ENCODE measurements at regions not wholly inside any gene's neighbourhood (a gene's known extent, or its start where the extent isn't known, plus 50 kb on each side); places are given as distances from the start of the nearest gene placed in this dataset.

GRCh38 chr4:85372966-85373365, 102.0 kb upstream of the ARHGAP24 start:
- WGBS (ENCODE audit: insufficient coverage, low coverage, missing lambda C conversion rate) = 0% methylated on average over 4 of the region's 4 CpGs
- no TSS peak for BruUV-seq (replicated peaks)
- Histone ChIP-seq H3K27me3 (ENCODE audit: control insufficient read depth in 2 of 2, insufficient read depth in 2 of 2, low read length in 2 of 2) (no peaks in the 10 kb centered on the region), H3K36me3 (ENCODE audit: control insufficient read depth, insufficient read depth, low read length) (no peaks in the 10 kb centered on the region), H3K79me2 (ENCODE audit: control insufficient read depth, insufficient read depth, low read length) (no peaks in the 10 kb centered on the region), H4K20me1 (replicated peaks; ENCODE audit: control insufficient read depth, insufficient read depth, low read length) (no peaks in the 10 kb centered on the region), H3K9ac (ENCODE audit: insufficient read depth in 1 of 2, low read depth in 2 of 2, low read length in 2 of 2) (no peak overlapping the region), H3K9me3 (replicated peaks; ENCODE audit: control insufficient read depth, insufficient read depth, low read depth, low read length) (no peaks in the 10 kb centered on the region; the same call in 1 of the 2 replicates), H3K4me2 (ENCODE audit: insufficient read depth, low read length) (no peak overlapping the region), H3K4me3 (no peak overlapping the region), H3K27ac (ENCODE audit: extremely low read depth, low read depth, low read length) (no peak overlapping the region), H3K4me1 (replicated peaks in 1 of 2; ENCODE audit: control insufficient read depth in 2 of 2, insufficient read depth in 2 of 2, low read length in 2 of 2) (no peaks in the 10 kb centered on the region), H2AFZ (ENCODE audit: low read depth, low read length) (no peak overlapping the region), H3K9me1 (ENCODE audit: control insufficient read depth, insufficient read depth, low read length) (no peaks in the 10 kb centered on the region)
- FAIRE-seq = no peak
- intact Hi-C loops (cut with micrococcal nuclease) = no loop called here
- ChIA-PET POLR2A (no interaction called here), CTCF (ENCODE audit: low intra/inter-chr PET ratio) (no interaction called here)
- no peak for TF ChIP-seq MAZ (CRISPR knock-in tag; conservative IDR thresholded peaks at IDR 0.05 in 1 of 2, IDR thresholded peaks at IDR 0.05 in 1 of 2)
- TF ChIP-seq HLTF (IDR thresholded peaks at IDR 0.05) = no peak
- no peak for TF ChIP-seq ZNF584 (CRISPR knock-in tag; IDR thresholded peaks at IDR 0.05; ENCODE audit: low read depth)
- no peak for TF ChIP-seq BRCA1 (IDR thresholded peaks at IDR 0.05)
- TF ChIP-seq BRCA1 (CRISPR knock-in tag; IDR thresholded peaks at IDR 0.05) = no peak
- TF ChIP-seq ARHGAP35 (IDR thresholded peaks at IDR 0.05; ENCODE audit: partially characterized antibody) = no peak
- TF ChIP-seq NR2F6 (CRISPR knock-in tag; IDR thresholded peaks at IDR 0.05) = no peak
- TF ChIP-seq ZNF766 (CRISPR knock-in tag; conservative IDR thresholded peaks at IDR 0.05) = no peak
- TF ChIP-seq ATF3 (IDR thresholded peaks at IDR 0.05) = no peak
- no peak for TF ChIP-seq ATF3 (CRISPR knock-in tag; conservative IDR thresholded peaks at IDR 0.05)
- no peak for TF ChIP-seq TCF7 (IDR thresholded peaks at IDR 0.05; ENCODE audit: borderline replicate concordance)
- no peak for TF ChIP-seq LARP7 (IDR thresholded peaks at IDR 0.05)
- no peak for TF ChIP-seq PRPF4 (IDR thresholded peaks at IDR 0.05; ENCODE audit: insufficient read depth, low read depth, low read length, poor library complexity, severe bottlenecking)
- no peak for TF ChIP-seq ZBTB7A (IDR thresholded peaks at IDR 0.05; ENCODE audit: borderline replicate concordance, control insufficient read depth, low read depth, low read length)
- TF ChIP-seq ZNF780A (CRISPR knock-in tag; IDR thresholded peaks at IDR 0.05) = no peak
- TF ChIP-seq RBM22 (IDR thresholded peaks at IDR 0.05; ENCODE audit: low read depth, low read length, poor library complexity, severe bottlenecking) = no peak
- no peak for TF ChIP-seq GATAD2A (IDR thresholded peaks at IDR 0.05)
- TF ChIP-seq TAF7 (tag; IDR thresholded peaks at IDR 0.05) = no peak
- no peak for TF ChIP-seq PHF20 (IDR thresholded peaks at IDR 0.05; ENCODE audit: partially characterized antibody)
- no peak for ATAC-seq
- in situ Hi-C loops (cut with MboI) = no loop called here
- DNase-seq (ENCODE audit: extremely low read depth in 1 of 4, low spot score in 3 of 4) = no peak

Measured in K562 (cell line).